ENCODE measurements at regions not wholly inside any gene's neighbourhood (a gene's known extent, or its start where the extent isn't known, plus 50 kb on each side); places are given as distances from the start of the nearest gene placed in this dataset.

DNA sequence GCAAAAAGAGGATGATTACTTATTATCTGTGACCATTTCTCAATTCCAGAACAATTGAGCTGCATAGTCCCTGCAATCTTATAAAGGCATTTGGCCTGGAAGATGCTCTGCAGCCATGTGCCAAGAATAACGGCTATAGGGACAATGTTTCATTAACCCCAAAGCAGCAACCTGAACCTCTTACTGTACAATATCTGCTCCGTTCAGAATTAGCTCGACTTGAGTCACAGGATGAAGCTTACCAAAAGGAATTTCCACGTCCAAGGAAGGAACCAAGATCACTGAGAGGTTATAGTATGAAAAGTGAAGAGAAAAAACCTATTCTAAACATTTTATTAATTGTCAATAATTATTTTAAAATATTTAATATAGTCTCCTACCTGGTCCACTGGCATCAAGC is 167.3 kb upstream of the GMDS start:
- H3K4me1 ChIP-seq (ENCODE audit: insufficient read depth, low read length): no peaks in the 10 kb centered on the region
- H3K36me3 ChIP-seq (ENCODE audit: insufficient read depth, low read length): no peaks in the 10 kb centered on the region
- H3K9me3 ChIP-seq (ENCODE audit: control insufficient read depth, insufficient read depth, low read length): no peaks in the 10 kb centered on the region; the same call in 1 of the 2 replicates
- no peak overlapping the region for H3K9ac ChIP-seq (ENCODE audit: low read depth, low read length)

DNA sequence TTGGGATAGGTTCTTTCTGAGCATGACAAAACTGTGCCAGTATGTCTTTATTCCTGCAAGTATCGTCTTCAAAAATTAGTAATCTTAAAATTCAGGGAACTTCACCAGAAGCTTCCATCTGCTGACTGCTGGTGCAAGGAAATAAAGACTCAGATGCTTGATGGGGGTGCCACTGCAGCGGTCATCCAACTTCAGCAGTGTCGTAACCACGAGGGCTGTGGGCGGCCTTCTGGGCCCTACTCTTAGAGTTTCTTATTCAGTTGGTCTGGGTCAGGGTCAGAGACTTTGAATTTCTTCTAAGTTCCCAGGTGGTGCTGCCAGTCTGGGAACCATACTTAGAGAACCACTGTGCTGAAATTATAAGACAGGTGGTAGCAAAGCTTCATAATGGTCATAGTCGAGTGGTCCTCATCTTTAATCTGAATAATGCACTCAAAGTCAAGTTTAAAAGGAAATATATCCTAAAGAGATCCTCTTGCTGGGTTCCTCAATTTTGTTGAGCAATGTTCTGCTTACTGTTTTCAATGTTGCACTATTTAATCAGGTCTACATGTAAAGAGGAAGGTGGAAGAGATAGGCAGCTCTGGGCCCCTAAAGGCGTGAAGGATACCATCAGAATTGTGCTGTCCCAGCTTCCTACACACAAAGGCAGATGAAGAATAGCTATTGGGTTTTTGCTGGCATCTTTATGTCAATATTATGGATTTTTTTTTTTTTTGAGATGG is 165.4 kb upstream of the GMDS start:
- Histone ChIP-seq H3K36me3 (ENCODE audit: insufficient read depth, low read length) (no peaks in the 10 kb centered on the region), H3K4me1 (ENCODE audit: insufficient read depth, low read length) (no peaks in the 10 kb centered on the region), H3K9ac (ENCODE audit: low read depth, low read length) (no peak overlapping the region), H3K9me3 (ENCODE audit: control insufficient read depth, insufficient read depth, low read length) (no peaks in the 10 kb centered on the region; the same call in 1 of the 2 replicates)

DNA sequence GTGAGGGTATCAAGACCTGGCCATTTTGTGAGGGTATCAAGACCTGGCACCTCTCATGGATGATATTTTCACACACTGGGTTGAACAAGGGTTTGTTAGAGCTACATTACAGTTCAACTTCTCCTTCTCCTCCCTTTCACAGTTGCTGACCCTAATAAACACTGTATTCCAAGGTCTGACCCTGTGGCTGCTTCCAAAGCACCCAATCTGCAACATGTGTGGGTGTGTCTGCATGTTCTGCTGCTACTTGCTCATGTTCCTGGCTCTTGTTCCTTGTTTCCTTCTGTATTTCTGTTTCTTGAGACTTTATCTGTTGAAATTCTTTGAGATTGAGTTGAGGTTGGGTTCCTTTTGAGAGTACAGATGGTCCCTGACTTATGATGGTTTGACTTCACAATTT is 162.1 kb upstream of the GMDS start:
- Histone ChIP-seq H3K9me3 (ENCODE audit: control insufficient read depth, insufficient read depth, low read length) (no peaks in the 10 kb centered on the region), H3K9ac (ENCODE audit: low read depth, low read length) (no peak overlapping the region), H3K4me1 (ENCODE audit: insufficient read depth, low read length) (no peaks in the 10 kb centered on the region), H3K36me3 (ENCODE audit: insufficient read depth, low read length) (no peaks in the 10 kb centered on the region)

DNA sequence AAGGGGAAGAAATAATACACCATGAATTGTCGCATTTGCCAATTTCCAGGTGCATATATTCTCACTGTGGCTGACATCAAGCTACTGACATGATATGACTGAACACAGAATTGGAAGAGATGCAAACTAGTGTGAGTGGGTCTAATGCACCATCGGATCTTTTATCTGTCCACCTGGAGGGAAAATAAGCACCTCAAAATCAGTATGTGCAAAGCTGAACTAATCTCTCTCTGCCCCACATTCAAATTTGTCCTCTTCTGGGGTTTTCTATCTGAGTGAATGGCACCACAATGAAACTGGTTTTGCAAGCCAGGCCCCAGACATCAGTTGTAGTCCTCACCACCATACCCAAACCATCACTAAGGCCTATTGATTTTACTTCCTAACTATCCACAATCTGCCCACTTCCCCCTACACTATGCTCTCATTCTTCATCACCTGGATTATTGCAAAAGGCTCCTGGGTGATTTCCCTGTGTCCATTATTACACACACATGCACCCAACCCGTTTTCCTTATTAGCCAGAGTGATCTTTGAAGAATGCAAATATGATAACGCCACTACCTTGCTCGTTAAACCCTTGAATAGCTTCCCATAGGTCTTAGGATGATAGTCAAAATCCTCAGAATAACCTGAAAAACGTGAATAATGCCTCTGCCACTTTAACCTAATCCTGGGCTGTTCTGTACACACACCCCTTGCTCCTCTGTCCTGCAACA is 159.0 kb upstream of the GMDS start:
- Histone ChIP-seq H3K4me1 (ENCODE audit: insufficient read depth, low read length) (no peaks in the 10 kb centered on the region), H3K9ac (ENCODE audit: low read depth, low read length) (no peak overlapping the region), H3K9me3 (ENCODE audit: control insufficient read depth, insufficient read depth, low read length) (no peaks in the 10 kb centered on the region), H3K36me3 (ENCODE audit: insufficient read depth, low read length) (no peaks in the 10 kb centered on the region)

DNA sequence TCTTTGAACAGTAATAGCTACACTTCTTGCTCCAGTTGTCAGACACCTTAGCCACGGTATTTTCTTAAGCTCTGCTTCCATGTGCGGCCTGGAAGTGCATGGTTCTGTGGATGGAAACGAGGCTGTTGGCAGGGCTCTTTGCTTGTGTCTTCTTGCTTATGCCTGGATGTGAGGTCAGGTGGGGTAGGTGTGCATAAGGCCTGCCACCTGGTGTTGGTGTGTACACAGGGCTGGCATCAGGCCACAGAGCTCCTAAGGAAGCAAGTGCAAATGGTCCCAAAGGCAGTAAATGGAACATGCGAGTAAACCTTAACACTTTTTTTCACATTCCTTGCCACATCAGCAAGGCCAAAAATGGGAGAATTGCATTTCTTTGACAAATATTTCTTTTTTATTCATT is 158.1 kb upstream of the GMDS start:
- Histone ChIP-seq H3K4me1 (ENCODE audit: insufficient read depth, low read length) (no peaks in the 10 kb centered on the region), H3K9ac (ENCODE audit: low read depth, low read length) (no peak overlapping the region)

DNA sequence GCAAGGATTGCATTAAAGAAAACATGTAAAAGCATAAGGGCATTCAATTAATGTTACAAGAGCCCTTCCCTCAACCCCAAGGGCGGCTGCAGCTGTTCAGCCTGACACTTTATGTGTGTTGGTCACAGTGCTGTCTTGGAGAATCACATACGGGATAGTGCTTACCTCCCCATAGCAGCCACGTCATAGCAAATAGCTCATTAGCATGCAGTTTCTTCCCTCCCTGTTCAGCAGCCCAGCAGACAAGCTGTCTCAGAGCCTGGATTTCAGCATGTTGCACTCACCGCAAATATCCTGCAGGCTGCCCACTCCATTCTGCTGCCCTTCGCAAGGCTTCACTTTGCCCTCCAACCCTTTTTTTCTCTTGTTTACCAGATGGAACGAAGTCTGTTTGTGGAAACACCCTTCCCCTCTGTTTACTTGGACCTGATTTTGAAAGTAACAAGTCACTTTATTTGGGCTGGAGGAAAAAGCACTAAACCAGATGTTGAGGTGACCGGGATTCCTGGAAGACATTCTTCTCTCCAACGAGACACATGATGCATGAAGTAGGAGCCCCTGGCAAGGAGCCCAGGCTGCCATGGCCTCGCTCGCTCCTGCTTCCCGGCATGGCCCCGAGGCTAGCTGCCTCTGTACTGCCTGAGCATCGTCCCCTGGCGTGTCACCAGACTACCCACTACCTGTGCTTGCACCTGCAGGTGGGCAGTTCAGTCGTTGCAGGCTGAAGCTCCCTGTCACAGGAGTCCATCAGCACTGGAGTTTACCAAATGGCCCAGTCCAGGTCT is 151.6 kb upstream of the GMDS start:
- H3K9me3 ChIP-seq (ENCODE audit: control insufficient read depth, insufficient read depth, low read length): no peaks in the 10 kb centered on the region
- H3K36me3 ChIP-seq (ENCODE audit: insufficient read depth, low read length): no peaks in the 10 kb centered on the region
- H3K4me1 ChIP-seq (ENCODE audit: insufficient read depth, low read length): no peaks in the 10 kb centered on the region
- no peak overlapping the region for H3K9ac ChIP-seq (ENCODE audit: low read depth, low read length)

More for the DNA sequence above, 158.1 kb upstream of the GMDS start:
- no peaks in the 10 kb centered on the region for H3K36me3 ChIP-seq (ENCODE audit: insufficient read depth, low read length)
- no peaks in the 10 kb centered on the region for H3K9me3 ChIP-seq (ENCODE audit: control insufficient read depth, insufficient read depth, low read length)

DNA sequence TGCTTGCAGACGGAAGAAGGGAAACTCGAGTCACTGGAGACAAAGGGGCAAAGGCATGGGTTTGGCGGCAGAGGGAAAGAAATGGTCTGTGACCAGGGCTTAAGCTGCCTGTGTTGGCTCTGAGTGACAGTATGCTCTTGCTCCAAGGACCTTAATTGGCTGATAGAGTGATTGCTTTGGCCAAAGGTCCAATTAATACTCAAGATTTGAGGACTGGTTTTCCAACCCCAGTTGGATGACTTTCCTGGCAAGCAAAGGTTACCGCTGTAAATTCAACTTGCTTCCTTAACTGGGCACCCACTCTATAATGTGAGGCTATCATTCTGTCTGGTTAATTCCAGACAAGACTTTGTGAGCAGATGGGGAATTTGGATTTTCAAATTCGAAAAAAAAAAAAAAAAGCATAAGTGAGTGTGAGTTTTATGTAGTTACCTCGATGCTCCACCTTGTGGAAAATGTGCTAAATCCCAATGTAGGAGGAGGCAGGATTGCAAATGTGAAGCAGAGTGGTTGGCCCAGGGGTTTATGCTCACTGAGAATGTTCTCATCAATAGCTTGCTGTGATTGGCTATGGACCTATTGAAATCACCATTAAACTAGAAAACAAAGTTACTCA is 150.7 kb upstream of the GMDS start:
- Histone ChIP-seq H3K4me1 (ENCODE audit: insufficient read depth, low read length) (no peaks in the 10 kb centered on the region), H3K9ac (ENCODE audit: low read depth, low read length) (no peak overlapping the region), H3K9me3 (ENCODE audit: control insufficient read depth, insufficient read depth, low read length) (no peaks in the 10 kb centered on the region), H3K36me3 (ENCODE audit: insufficient read depth, low read length) (no peaks in the 10 kb centered on the region)

DNA sequence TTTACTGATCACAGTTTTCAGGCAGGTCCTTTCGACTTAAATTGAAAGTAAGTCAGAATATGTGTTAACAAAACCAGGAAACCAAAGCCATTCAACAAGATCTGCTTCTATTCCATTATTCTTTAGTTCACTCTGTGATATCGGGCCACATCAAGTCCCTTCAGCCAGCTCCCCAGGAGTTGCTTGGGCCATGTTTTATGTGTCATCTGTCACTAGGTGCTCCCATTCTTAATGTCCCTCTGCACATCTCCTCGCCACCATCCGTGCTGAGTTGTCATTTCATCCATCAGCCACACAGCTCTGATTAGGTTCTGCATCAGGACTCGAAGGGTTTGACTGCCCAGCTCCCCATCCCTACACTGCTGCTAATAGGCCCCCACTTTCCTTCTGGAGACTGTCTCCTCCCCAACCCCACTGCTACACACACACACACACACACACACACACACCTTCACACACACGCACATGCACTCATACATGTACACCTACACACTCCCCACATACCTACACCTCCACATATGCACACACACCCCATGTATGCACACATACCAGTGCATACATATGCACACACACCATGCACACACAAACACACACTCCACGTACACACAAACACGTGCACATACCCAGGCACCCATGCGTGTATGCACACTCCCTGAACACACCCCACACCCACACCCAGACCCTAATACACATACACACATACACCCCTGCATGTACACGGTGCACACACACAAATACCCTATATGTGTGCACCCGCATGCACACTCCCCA is 143.3 kb upstream of the GMDS start:
- no peaks in the 10 kb centered on the region for H3K36me3 ChIP-seq (ENCODE audit: insufficient read depth, low read length)
- H3K9me3 ChIP-seq (ENCODE audit: control insufficient read depth, insufficient read depth, low read length): no peaks in the 10 kb centered on the region; the same call in 1 of the 2 replicates

DNA sequence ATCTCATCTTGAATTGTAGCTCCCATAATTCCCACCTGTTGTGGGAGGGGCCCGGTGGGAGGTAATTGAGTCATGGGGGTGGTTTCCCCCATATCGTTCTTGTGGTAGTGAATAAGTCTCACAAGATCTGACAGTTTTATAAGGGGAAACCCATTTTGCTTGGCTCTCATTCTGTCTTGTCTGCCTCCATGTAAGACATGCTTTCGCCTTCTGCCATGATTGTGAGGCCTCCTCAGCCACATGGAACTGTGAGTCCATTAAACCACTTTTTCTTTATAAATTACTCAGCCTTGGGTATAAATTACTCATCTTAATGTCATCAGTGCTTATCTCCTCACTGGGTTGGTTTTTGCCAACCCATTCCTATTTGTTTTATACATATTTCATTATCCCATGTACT is 142.0 kb upstream of the GMDS start:
- H3K36me3 ChIP-seq (ENCODE audit: insufficient read depth, low read length): no peaks in the 10 kb centered on the region
- H3K4me1 ChIP-seq (ENCODE audit: insufficient read depth, low read length): no peaks in the 10 kb centered on the region
- H3K9ac ChIP-seq (ENCODE audit: low read depth, low read length): no peak overlapping the region
- no peaks in the 10 kb centered on the region; the same call in 1 of the 2 replicates for H3K9me3 ChIP-seq (ENCODE audit: control insufficient read depth, insufficient read depth, low read length)

More for the DNA sequence above, 143.3 kb upstream of the GMDS start:
- Histone ChIP-seq H3K4me1 (ENCODE audit: insufficient read depth, low read length) (no peaks in the 10 kb centered on the region), H3K9ac (ENCODE audit: low read depth, low read length) (no peak overlapping the region)

DNA sequence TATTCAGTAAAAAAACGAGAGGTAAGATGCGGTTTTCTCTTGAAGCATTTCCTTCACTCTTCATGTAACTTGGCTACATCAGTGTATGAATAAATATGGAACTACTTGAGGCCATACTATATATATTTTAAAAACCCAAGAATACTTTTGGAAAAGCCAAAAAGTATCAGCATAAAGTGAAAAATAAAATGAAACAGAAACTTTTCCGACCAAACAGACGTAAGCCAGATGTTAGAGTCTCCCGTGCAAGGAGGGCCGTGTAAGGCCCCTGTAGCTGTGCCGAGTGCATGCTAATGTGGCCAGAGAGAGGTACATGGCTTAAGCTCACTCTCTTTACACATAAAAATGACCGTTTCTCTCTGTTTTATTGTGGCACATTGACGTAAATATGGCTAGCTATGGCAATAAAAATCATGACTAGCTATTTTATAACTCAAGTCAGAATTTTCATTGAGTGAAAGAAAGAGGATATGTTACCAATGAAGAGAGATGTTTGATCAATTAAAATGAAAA is 140.1 kb upstream of the GMDS start:
- no peak overlapping the region for H3K9ac ChIP-seq (ENCODE audit: low read depth, low read length)
- no peaks in the 10 kb centered on the region for H3K36me3 ChIP-seq (ENCODE audit: insufficient read depth, low read length)
- H3K4me1 ChIP-seq (ENCODE audit: insufficient read depth, low read length): no peaks in the 10 kb centered on the region
- no peaks in the 10 kb centered on the region; the same call in 1 of the 2 replicates for H3K9me3 ChIP-seq (ENCODE audit: control insufficient read depth, insufficient read depth, low read length)

DNA sequence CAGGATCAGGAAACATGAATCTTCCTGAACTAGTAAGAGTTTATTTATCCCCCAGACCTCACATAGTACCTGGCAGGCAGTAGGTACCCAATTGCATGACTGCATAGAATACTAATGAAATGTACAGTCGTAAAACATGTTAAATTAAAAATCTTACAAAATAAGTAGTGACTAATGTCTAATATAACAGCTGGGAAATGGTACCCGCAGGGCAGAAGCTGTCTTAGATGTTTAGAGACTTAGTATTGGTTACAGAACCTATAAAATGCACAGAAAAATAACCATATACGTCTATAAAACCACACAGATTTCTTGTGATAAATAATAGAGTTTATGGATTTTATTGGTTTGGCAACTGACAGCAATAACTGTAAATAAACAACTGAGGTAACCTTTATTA is 139.1 kb upstream of the GMDS start:
- Histone ChIP-seq H3K4me1 (ENCODE audit: insufficient read depth, low read length) (no peaks in the 10 kb centered on the region), H3K9me3 (ENCODE audit: control insufficient read depth, insufficient read depth, low read length) (no peaks in the 10 kb centered on the region; the same call in 1 of the 2 replicates), H3K9ac (ENCODE audit: low read depth, low read length) (no peak overlapping the region), H3K36me3 (ENCODE audit: insufficient read depth, low read length) (no peaks in the 10 kb centered on the region)

DNA sequence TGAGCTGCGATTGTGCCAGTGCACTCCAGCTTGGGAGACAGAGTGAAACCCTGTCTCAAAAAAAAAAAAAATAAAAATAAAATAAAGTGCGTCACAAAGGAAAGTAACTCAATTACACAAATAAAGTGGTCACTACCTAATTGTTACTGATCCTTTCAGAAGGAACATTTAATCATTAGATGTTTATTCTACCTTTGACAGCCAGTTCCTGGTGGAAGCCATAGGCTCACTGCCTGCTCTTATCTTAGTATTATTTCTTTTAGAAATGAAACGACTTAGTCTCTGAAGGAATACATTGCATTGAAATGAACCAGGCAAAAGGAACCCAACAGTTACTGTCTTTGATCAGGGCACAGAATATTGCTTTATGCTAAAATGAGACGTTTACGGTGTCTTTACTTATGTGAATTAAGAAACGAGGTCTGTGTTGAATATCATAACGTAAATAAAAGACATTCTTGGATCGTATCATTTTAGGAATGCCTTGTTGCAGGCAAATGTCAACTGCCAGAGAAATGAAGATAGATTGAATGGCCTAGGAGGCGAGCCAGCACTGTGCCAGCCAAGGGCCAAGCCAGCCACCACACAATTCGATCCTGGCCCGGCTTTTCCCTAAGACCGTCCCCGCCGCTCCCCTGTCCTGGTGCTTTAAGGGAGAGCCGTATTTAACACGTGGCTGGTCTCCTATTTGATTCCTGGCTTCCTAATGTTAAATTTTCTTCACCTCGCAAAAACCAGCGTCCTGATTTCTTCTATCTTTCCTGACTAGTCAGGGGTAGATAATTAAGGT is 136.7 kb upstream of the GMDS start:
- no peak overlapping the region for H3K9ac ChIP-seq (ENCODE audit: low read depth, low read length)
- no peaks in the 10 kb centered on the region; the same call in 1 of the 2 replicates for H3K9me3 ChIP-seq (ENCODE audit: control insufficient read depth, insufficient read depth, low read length)
- H3K36me3 ChIP-seq (ENCODE audit: insufficient read depth, low read length): no peaks in the 10 kb centered on the region
- H3K4me1 ChIP-seq (ENCODE audit: insufficient read depth, low read length): no peaks in the 10 kb centered on the region

Data from ES-I3 (cell line).